ENCODE measurements at regions not wholly inside any gene's neighbourhood (a gene's known extent, or its start where the extent isn't known, plus 50 kb on each side); places are given as distances from the start of the nearest gene placed in this dataset.

DNA sequence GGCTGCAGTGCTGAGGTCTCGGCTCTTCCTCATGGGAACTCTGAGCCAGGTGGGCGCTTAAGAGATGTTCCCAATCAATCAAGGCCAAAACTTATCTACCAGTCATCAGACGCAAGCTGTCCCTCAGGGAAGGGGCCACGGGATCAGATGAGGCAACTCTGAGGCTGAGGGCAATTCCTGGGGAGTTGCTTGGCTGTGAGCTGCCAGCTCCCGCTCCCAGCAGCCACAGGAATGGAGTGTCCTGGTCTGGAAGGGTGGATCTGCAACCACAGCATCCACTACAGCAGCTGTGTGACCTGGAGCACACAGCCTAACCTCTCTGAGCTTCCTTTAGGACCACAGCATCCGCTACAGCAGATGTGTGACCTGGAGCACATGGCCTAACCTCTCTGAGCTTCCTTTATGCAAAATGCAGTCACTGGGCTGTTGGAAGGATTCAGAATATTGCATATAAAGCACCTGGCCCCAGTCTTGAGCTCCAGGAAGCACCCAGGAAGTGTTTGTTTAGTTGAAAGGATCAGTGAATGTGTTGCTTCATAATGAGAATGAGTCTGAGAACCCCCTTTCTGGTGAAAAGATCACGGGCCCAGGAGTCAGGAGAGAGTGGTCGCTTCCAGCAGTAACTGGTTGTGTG, 60.9 kb downstream of the TFAP2C start:
- TF ChIP-seq POLR2AphosphoS5 (IDR thresholded peaks at IDR 0.05; ENCODE audit: borderline replicate concordance, low read depth, low read length) (no peak), EZH2 (IDR thresholded peaks at IDR 0.05) (no peak), FOXP2 (optimal IDR thresholded peaks at IDR 0.05; ENCODE audit: control extremely low read depth, extremely low read length, insufficient read depth) (no peak)
